ENCODE measurements at regions not wholly inside any gene's neighbourhood (a gene's known extent, or its start where the extent isn't known, plus 50 kb on each side); places are given as distances from the start of the nearest gene placed in this dataset.

DNA sequence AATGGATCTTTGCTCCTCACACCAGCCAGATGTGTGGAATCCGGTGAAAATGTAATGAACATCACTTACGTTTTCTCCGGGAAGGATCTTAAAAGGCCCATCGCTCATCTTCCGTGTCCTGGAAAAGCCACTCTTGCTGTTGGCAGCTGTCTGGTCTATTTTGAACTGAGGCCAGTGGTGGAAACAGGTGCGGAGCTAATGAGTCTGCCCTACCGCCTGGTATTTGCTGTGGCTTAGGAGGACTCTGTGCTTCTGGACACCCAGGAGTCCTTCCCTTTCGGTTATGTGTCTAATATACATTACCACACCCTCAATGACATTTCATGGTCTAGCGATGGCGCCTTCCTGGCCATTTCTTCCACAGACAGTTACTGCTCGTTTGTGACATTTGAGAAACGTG lies 264.2 kb upstream of the PREP start:
- peaks cover 0 to 15% (median 0%) of the 10 kb centered on the region in 4 donors for H3K9me3 ChIP-seq
- no peak for TF ChIP-seq POLR2A (IDR thresholded peaks at IDR 0.05)
- TF ChIP-seq, protein P1, sequence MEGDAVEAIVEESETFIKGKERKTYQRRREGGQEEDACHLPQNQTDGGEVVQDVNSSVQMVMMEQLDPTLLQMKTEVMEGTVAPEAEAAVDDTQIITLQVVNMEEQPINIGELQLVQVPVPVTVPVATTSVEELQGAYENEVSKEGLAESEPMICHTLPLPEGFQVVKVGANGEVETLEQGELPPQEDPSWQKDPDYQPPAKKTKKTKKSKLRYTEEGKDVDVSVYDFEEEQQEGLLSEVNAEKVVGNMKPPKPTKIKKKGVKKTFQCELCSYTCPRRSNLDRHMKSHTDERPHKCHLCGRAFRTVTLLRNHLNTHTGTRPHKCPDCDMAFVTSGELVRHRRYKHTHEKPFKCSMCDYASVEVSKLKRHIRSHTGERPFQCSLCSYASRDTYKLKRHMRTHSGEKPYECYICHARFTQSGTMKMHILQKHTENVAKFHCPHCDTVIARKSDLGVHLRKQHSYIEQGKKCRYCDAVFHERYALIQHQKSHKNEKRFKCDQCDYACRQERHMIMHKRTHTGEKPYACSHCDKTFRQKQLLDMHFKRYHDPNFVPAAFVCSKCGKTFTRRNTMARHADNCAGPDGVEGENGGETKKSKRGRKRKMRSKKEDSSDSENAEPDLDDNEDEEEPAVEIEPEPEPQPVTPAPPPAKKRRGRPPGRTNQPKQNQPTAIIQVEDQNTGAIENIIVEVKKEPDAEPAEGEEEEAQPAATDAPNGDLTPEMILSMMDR (IDR thresholded peaks at IDR 0.05): no peak
- no peak for TF ChIP-seq EP300 (IDR thresholded peaks at IDR 0.05)
- DNase-seq (ENCODE audit: low spot score in 2 of 2): no peak
- no peaks in the 10 kb centered on the region for H3K27me3 ChIP-seq
- 88 to 96% methylated on average over 12 of the region's 12 CpGs for WGBS, 2 donors
- no peak overlapping the region for H3K27ac ChIP-seq
- no peaks in the 10 kb centered on the region for H3K4me1 ChIP-seq
- no peaks in the 10 kb centered on the region for H3K36me3 ChIP-seq
- H3K4me3 ChIP-seq: no peak overlapping the region

DNA sequence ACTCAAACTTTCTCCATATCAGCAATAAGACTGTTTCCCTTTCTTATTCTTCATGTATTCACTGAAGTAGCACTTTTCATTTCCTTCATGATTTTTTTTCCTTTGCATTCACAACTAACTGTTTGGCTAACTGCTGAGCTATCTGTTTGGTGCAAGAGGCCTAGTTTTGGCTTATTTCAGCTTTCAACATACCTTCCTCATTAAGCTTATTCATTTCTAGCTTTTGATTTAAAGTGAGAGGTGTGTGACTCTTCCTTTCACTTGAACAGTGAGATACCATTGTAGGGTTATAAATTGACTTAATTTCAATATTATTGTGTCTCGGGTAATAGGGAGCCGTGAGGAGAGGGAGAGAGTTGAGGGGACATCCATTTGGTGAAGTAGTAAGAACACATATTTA lies 262.0 kb upstream of the PREP start:
- no peaks in the 10 kb centered on the region for H3K4me1 ChIP-seq
- no peak for DNase-seq (ENCODE audit: low spot score in 2 of 2)
- H3K4me3 ChIP-seq: no peak overlapping the region
- H3K27ac ChIP-seq: no peak overlapping the region
- peaks cover 0 to 9% (median 0%) of the 10 kb centered on the region in 4 donors for H3K9me3 ChIP-seq
- WGBS, 2 donors: 64 to 95% methylated on average over 2 of the region's 2 CpGs
- TF ChIP-seq EP300 (IDR thresholded peaks at IDR 0.05): no peak
- TF ChIP-seq POLR2A (IDR thresholded peaks at IDR 0.05): no peak
- TF ChIP-seq, protein P1 (IDR thresholded peaks at IDR 0.05): no peak
- H3K27me3 ChIP-seq: no peaks in the 10 kb centered on the region
- no peaks in the 10 kb centered on the region for H3K36me3 ChIP-seq

DNA sequence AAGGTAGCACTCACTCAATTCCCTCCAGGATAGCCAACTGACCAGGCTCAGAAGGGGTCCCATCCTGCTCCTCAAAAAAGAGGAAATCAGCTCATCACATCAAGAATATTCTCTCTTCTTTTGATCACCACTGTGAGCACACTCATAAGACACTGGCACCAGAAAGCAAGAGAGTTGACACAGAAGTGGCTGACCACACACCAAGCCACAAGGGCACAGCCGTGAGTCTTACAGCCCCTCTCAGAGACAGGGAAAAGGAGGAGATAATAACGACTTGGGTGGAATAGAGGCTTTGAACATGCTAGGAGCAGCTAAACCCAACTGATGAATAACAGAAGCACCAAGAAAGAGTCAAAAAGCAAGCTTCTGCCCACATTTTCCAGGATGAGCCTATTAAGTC lies 249.1 kb upstream of the PREP start:
- H3K4me3 ChIP-seq: no peak overlapping the region
- H3K27ac ChIP-seq: no peak overlapping the region
- no peaks in the 10 kb centered on the region for H3K4me1 ChIP-seq
- H3K36me3 ChIP-seq: no peaks in the 10 kb centered on the region
- 71 to 86% methylated on average over 2 of the region's 2 CpGs for WGBS, 2 donors
- H3K27me3 ChIP-seq: no peaks in the 10 kb centered on the region
- TF ChIP-seq EP300 (IDR thresholded peaks at IDR 0.05) (no peak), POLR2A (IDR thresholded peaks at IDR 0.05) (no peak)
- TF ChIP-seq, protein P1 (IDR thresholded peaks at IDR 0.05): no peak
- no peaks in the 10 kb centered on the region for H3K9me3 ChIP-seq
- no peak for DNase-seq (ENCODE audit: low spot score in 2 of 2)

DNA sequence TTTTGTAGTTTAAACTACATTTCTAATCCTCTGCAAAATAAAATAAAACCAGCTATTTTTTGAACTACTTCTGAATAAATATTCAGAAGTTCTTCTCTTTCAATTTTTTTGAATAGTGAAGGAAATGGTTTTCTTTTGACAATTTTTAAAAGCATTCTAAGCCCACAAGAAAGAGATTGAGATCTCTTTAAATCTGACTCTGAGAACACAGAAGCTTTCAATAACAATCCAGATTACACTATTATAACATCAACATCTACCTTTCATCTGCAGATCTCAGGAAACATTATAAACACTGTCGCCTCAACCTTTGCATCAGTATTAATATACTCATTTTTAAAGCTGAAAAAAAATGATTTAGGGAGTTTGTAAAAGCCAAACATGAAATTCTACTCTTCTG lies 247.5 kb upstream of the PREP start:
- no peaks in the 10 kb centered on the region for H3K36me3 ChIP-seq
- H3K4me3 ChIP-seq: no peak overlapping the region
- no peak overlapping the region for H3K27ac ChIP-seq
- 95 to 100% methylated on average over 1 of the region's 1 CpG for WGBS, 2 donors
- H3K9me3 ChIP-seq: no peaks in the 10 kb centered on the region
- no peak for TF ChIP-seq EP300 (IDR thresholded peaks at IDR 0.05)
- TF ChIP-seq, protein P1 (IDR thresholded peaks at IDR 0.05): no peak
- no peak for TF ChIP-seq POLR2A (IDR thresholded peaks at IDR 0.05)
- peaks cover 0 to 1% (median 0%) of the 10 kb centered on the region in 4 donors for H3K4me1 ChIP-seq
- DNase-seq (ENCODE audit: low spot score in 2 of 2): no peak
- H3K27me3 ChIP-seq: no peaks in the 10 kb centered on the region

DNA sequence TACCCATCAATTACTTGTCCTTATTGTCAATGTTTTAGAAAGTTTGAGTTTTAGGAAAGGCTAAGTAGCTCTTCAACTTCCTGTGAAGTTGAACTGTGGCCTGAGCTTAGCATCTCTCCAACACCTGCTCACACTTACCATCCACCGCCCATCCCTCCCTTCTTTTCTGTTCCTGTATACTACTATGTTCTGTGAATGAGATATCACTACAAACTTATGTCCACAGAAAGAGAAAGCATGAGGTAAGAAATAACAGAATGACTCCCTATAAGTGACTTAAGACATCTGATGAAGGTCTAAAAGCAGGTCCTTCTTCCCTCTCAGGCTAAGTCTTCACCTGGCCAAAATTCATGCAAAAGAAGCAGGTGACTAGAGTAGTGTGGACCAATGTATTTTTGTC lies 246.3 kb upstream of the PREP start:
- no peak overlapping the region for H3K4me3 ChIP-seq
- peaks cover 0 to 3% (median 0%) of the 10 kb centered on the region in 4 donors for H3K4me1 ChIP-seq
- DNase-seq (ENCODE audit: low spot score in 2 of 2): no peak
- 97 to 100% methylated on average over 1 of the region's 1 CpG for WGBS, 2 donors
- no peaks in the 10 kb centered on the region for H3K27me3 ChIP-seq
- TF ChIP-seq, protein P1 (IDR thresholded peaks at IDR 0.05): no peak
- no peak for TF ChIP-seq POLR2A (IDR thresholded peaks at IDR 0.05)
- TF ChIP-seq EP300 (IDR thresholded peaks at IDR 0.05): no peak
- H3K9me3 ChIP-seq: no peaks in the 10 kb centered on the region
- no peaks in the 10 kb centered on the region for H3K36me3 ChIP-seq
- H3K27ac ChIP-seq: no peak overlapping the region
